ENCODE measurements at regions not wholly inside any gene's neighbourhood (a gene's known extent, or its start where the extent isn't known, plus 50 kb on each side); places are given as distances from the start of the nearest gene placed in this dataset.
"Not testable (repeated sequence)": the region's sequence is repeated elsewhere in the genome, so short reads cannot be mapped to it uniquely, and the experiment has no call there.

DNA sequence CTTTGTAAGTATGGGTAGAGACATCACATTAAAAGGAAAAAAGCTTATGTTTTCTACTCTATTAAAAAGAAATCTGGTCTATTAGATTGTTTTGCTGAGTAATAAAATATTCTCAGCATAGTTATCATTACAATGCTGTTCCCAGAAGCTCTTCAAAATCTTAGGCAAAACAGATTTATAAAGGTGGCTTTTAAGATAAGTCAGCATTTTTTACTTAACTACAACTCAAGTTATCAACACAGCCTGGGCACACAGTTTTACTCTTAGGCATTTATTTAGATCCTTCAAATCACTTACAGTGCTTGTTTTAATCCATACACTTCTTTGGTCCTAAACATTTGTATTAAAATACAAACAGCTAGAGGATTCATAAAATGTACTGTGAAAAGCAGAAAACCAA is 534.8 kb upstream of the NCAM2 start:
- no peak for DNase-seq
- Histone ChIP-seq H3K9me3 (no peaks in the 10 kb centered on the region), H3K4me3 (no peak overlapping the region), H3K36me3 (ENCODE audit: low read depth) (no peaks in the 10 kb centered on the region), H3K4me1 (ENCODE audit: low read depth) (no peaks in the 10 kb centered on the region)
- no peak for ATAC-seq
- intact Hi-C loops (cut with DNase I, micrococcal nuclease), result no loop called here
- TF ChIP-seq, protein P1, sequence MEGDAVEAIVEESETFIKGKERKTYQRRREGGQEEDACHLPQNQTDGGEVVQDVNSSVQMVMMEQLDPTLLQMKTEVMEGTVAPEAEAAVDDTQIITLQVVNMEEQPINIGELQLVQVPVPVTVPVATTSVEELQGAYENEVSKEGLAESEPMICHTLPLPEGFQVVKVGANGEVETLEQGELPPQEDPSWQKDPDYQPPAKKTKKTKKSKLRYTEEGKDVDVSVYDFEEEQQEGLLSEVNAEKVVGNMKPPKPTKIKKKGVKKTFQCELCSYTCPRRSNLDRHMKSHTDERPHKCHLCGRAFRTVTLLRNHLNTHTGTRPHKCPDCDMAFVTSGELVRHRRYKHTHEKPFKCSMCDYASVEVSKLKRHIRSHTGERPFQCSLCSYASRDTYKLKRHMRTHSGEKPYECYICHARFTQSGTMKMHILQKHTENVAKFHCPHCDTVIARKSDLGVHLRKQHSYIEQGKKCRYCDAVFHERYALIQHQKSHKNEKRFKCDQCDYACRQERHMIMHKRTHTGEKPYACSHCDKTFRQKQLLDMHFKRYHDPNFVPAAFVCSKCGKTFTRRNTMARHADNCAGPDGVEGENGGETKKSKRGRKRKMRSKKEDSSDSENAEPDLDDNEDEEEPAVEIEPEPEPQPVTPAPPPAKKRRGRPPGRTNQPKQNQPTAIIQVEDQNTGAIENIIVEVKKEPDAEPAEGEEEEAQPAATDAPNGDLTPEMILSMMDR (IDR thresholded peaks at IDR 0.05), result no peak

GRCh38 chr21:20469361-20469760 is 528.8 kb upstream of the NCAM2 start:
- TF ChIP-seq, protein P1 (IDR thresholded peaks at IDR 0.05), result no peak
- DNase-seq (no peak), ATAC-seq (no peak)
- intact Hi-C loops (cut with DNase I, micrococcal nuclease), result no loop called here
- no peaks in the 10 kb centered on the region for H3K4me1 ChIP-seq (ENCODE audit: low read depth)
- H3K4me3 ChIP-seq, result no peak overlapping the region
- no peaks in the 10 kb centered on the region for H3K36me3 ChIP-seq (ENCODE audit: low read depth)
- H3K9me3 ChIP-seq, result no peaks in the 10 kb centered on the region

DNA sequence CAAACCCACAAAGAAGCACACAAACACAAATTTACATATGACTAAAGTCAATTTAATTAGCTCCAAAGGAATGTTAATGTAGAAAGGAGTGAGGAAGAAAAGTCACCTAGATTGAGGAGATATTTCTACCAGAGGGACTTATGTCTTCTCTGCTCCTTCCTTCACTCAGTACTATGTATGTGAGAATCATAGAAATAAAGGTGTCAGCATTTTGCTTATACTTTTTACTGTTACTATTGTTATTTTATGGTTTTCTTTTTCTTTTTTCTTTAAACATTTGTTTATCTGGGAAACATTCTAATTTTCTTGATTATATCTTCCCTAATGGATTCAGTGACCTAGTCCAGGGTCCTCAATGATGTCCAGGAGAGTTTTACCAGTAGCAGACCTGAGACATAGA is 511.9 kb upstream of the NCAM2 start:
- TF ChIP-seq, protein P1 (IDR thresholded peaks at IDR 0.05), result no peak
- no peak for ATAC-seq

GRCh38 chr21:20502915-20503314 is 495.3 kb upstream of the NCAM2 start:
- H3K9me3 ChIP-seq, result peaks cover 22% of the 10 kb centered on the region
- ATAC-seq; intact Hi-C loops (cut with DNase I, micrococcal nuclease); H3K4me3 ChIP-seq; DNase-seq; H3K4me1 ChIP-seq (ENCODE audit: low read depth); H3K36me3 ChIP-seq (ENCODE audit: low read depth): not testable (repeated sequence)

More for the DNA sequence above, 511.9 kb upstream of the NCAM2 start:
- DNase-seq, result no peak
- Histone ChIP-seq H3K4me3 (no peak overlapping the region), H3K4me1 (ENCODE audit: low read depth) (no peaks in the 10 kb centered on the region), H3K9me3 (no peaks in the 10 kb centered on the region), H3K36me3 (ENCODE audit: low read depth) (no peaks in the 10 kb centered on the region)
- intact Hi-C loops (cut with DNase I, micrococcal nuclease), result no loop called here

DNA sequence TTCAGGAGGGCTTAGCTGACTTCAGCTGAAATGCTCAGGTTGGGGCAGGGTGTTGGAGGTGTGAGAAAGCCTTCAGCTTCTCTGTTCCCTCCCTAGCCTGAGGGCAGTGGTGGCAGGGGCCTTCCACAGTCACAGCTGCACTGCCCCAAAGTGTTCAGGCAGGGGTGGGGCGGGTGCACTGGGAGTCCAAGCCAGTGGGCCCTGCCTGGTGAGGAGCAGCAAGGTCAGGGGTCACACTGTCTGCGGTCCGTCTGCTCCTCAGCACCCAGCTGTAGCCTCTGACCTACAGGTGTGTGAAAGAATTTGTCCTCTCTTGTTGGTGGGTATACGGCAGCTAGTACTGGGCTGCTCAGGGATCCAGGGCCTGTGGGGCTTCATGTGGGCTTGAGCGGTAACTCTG is 490.4 kb upstream of the NCAM2 start:
- DNase-seq, result no peak
- Histone ChIP-seq H3K4me3 (no peak overlapping the region), H3K4me1 (ENCODE audit: low read depth) (no peaks in the 10 kb centered on the region), H3K36me3 (ENCODE audit: low read depth) (no peaks in the 10 kb centered on the region), H3K9me3 (peaks cover 13% of the 10 kb centered on the region)
- intact Hi-C loops (cut with DNase I, micrococcal nuclease), result no loop called here
- no peak for ATAC-seq
- TF ChIP-seq, protein P1 (IDR thresholded peaks at IDR 0.05), result no peak

DNA sequence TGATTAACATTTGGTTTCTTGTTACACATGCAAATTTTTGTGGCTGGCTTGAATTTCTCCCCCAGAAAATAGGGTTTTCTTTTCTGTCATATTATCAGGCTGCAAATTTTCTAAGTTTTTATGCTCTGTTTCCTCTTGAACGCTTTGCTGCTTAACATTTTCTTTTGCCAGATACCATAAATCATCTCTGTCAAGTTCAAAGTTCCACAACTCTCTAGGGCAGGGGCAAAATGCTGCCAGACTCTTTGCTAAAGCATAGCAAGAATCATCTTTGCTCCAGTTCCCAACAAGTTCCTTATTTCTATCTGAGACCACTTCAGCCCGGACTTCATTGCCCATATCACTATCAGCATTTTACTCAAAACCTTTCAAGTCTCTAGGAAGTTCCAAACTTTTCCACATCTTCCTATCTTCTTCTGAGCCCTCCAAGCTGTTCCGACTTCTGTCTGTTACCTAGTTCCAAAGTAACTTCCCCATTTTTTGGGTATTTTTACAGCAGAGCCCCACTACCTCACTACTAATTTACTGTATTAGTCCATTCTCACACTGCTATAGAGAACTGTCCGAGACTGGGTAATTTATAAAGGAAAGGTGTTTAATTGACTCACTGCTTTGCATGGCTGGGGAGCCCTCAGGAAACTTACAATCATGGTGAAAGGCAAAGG is 486.9 kb upstream of the NCAM2 start:
- peaks cover 2% of the 10 kb centered on the region for H3K9me3 ChIP-seq
- TF ChIP-seq, protein P1 (IDR thresholded peaks at IDR 0.05), result no peak
- no peaks in the 10 kb centered on the region for H3K4me1 ChIP-seq (ENCODE audit: low read depth)
- DNase-seq (no peak), ATAC-seq (no peak)
- no peaks in the 10 kb centered on the region for H3K36me3 ChIP-seq (ENCODE audit: low read depth)
- no peak overlapping the region for H3K4me3 ChIP-seq
- intact Hi-C loops (cut with DNase I, micrococcal nuclease), result no loop called here
